Upper lobe of left lung (tissue), 6 donors: ENCODE measurements at regions not wholly inside any gene's neighbourhood (a gene's known extent, or its start where the extent isn't known, plus 50 kb on each side); places are given as distances from the start of the nearest gene placed in this dataset.
"Not testable (repeated sequence)": the region's sequence is repeated elsewhere in the genome, so short reads cannot be mapped to it uniquely, and the experiment has no call there.

Experiments
- ATAC-seq, 2 donors: fragments of 200-7000 bp; cut with Tn5 transposase; one replicate each; pipeline ENCODE4 v1.9.1; 2022; ENCODE audit warnings: mild to moderate bottlenecking in 2 of 2, moderate library complexity in 2 of 2; ENCODE audit not compliant: low FRiP score in 2 of 2
- DNase-seq, 2 donors: peaks; one replicate each; pipeline ENCODE4 v3.0.0-alpha.2; 2019 to 2020
- H3K27ac ChIP-seq, 4 donors: fragments of 200-600 bp; sonication (generic); one replicate each; pipeline ENCODE4 v1.5.1; 2016 to 2019
- H3K27me3 ChIP-seq, 4 donors: fragments of 200-600 bp; sonication (generic); one replicate each; pipeline ENCODE4 v1.5.1; 2017 to 2019
- H3K36me3 ChIP-seq, 4 donors: fragments of 200-600 bp; sonication (generic); one replicate each; pipeline ENCODE4 v1.5.1; 2016 to 2019
- H3K4me1 ChIP-seq, 4 donors: fragments of 200-600 bp; sonication (generic); one replicate each; pipeline ENCODE4 v1.5.1; 2018 to 2019
- H3K4me3 ChIP-seq, 4 donors: fragments of 200-600 bp; sonication (generic); one replicate each; pipeline ENCODE4 v1.5.1; 2017 to 2019; ENCODE audit warnings: mild to moderate bottlenecking in 2 of 4, moderate library complexity in 1 of 4
- H3K9me3 ChIP-seq, 4 donors: fragments of 200-600 bp; sonication (generic); one replicate each; pipeline ENCODE4 v1.5.1; 2018 to 2019
- WGBS, 2 donors: methylation state at CpG; one replicate each; pipeline ENCODE4 v1.1.5; 2017 to 2018; 5-methylcytosine and 5-hydroxymethylcytosine counted together
- donor health status: DM: no; HTN: no; CAD: no; lungs with moderate emphysema.
- donor health status: DM: no; HTN: yes; CAD: no; lungs with severe emphysema.

GRCh38 chr15:22178438-22178837 is 98.1 kb downstream of the OR4M2 start:
- not testable (repeated sequence) for H3K27ac ChIP-seq, H3K9me3 ChIP-seq, DNase-seq, H3K27me3 ChIP-seq, ATAC-seq, H3K4me3 ChIP-seq, H3K4me1 ChIP-seq, H3K36me3 ChIP-seq
- no CpG with 5 or more reads among the region's 1 CpG for WGBS, 2 donors

- H3K36me3 ChIP-seq, H3K4me1 ChIP-seq, H3K27me3 ChIP-seq, H3K27ac ChIP-seq, ATAC-seq, DNase-seq, H3K4me3 ChIP-seq, H3K9me3 ChIP-seq: not testable (repeated sequence)
- no CpG with 5 or more reads among the region's 3 CpGs for WGBS, 2 donors
These were observed 98.7 kb downstream of the OR4M2 start for GRCh38 chr15:22179043-22179442.

GRCh38 chr15:22180611-22181010 is 100.3 kb downstream of the OR4M2 start:
- not testable (repeated sequence) for H3K27ac ChIP-seq, H3K4me1 ChIP-seq, H3K4me3 ChIP-seq, H3K9me3 ChIP-seq, H3K27me3 ChIP-seq, ATAC-seq, DNase-seq, H3K36me3 ChIP-seq
- no CpG with 5 or more reads among the region's 7 CpGs for WGBS, 2 donors

GRCh38 chr15:22184678-22185077 is 104.4 kb downstream of the OR4M2 start:
- H3K27me3 ChIP-seq, ATAC-seq: not testable (repeated sequence)
- WGBS, 2 donors, result no CpG with 5 or more reads among the region's 15 CpGs

GRCh38 chr15:22186846-22187532 is 106.7 kb downstream of the OR4M2 start:
- H3K4me3 ChIP-seq, H3K27ac ChIP-seq, H3K4me1 ChIP-seq, H3K27me3 ChIP-seq, H3K9me3 ChIP-seq, DNase-seq, ATAC-seq, H3K36me3 ChIP-seq: not testable (repeated sequence)
- no CpG with 5 or more reads among the region's 9 CpGs for WGBS, 2 donors

More at GRCh38 chr15:22184678-22185077, 104.4 kb downstream of the OR4M2 start:
- H3K27ac ChIP-seq, H3K9me3 ChIP-seq, H3K36me3 ChIP-seq, DNase-seq, H3K4me3 ChIP-seq, H3K4me1 ChIP-seq: not testable (repeated sequence)

- WGBS, 2 donors, result 50% methylated on average over 1 of the region's 3 CpGs; no CpG with 5 or more reads in 1 of the 2 donors
- not testable (repeated sequence) for H3K27ac ChIP-seq, ATAC-seq, H3K27me3 ChIP-seq, H3K4me3 ChIP-seq, H3K4me1 ChIP-seq, H3K9me3 ChIP-seq, H3K36me3 ChIP-seq
- peak in 1 of 2 donors; percentile 19 for DNase-seq
These were observed 111.5 kb downstream of the OR4M2 start for GRCh38 chr15:22191818-22192217.

- not testable (repeated sequence) for H3K36me3 ChIP-seq, H3K27me3 ChIP-seq, H3K4me1 ChIP-seq, H3K4me3 ChIP-seq, ATAC-seq, H3K27ac ChIP-seq, H3K9me3 ChIP-seq, DNase-seq
- 67% methylated on average over 1 of the region's 7 CpGs; no CpG with 5 or more reads in 1 of the 2 donors for WGBS, 2 donors
These were observed 114.7 kb downstream of the OR4M2 start for GRCh38 chr15:22194739-22195617.

- not testable (repeated sequence) for H3K4me1 ChIP-seq, ATAC-seq, H3K27me3 ChIP-seq, H3K9me3 ChIP-seq, H3K27ac ChIP-seq, DNase-seq, H3K4me3 ChIP-seq, H3K36me3 ChIP-seq
- no CpG with 5 or more reads among the region's 2 CpGs for WGBS, 2 donors
These were observed 116.1 kb downstream of the OR4M2 start for GRCh38 chr15:22196423-22196822.

- H3K9me3 ChIP-seq, H3K36me3 ChIP-seq, H3K27me3 ChIP-seq, DNase-seq, H3K4me3 ChIP-seq, H3K27ac ChIP-seq, H3K4me1 ChIP-seq, ATAC-seq: not testable (repeated sequence)
- WGBS, 2 donors, result no CpG with 5 or more reads among the region's 3 CpGs
These were observed 120.1 kb downstream of the OR4M2 start for GRCh38 chr15:22200417-22200816.

GRCh38 chr15:22201993-22202659 is 121.8 kb downstream of the OR4M2 start:
- H3K4me1 ChIP-seq, H3K4me3 ChIP-seq, H3K36me3 ChIP-seq, H3K27ac ChIP-seq, DNase-seq, ATAC-seq, H3K9me3 ChIP-seq, H3K27me3 ChIP-seq: not testable (repeated sequence)
- no CpG with 5 or more reads among the region's 3 CpGs for WGBS, 2 donors

- ATAC-seq, result peak; percentile 40 to 78
- H3K4me1 ChIP-seq, H3K36me3 ChIP-seq, H3K27ac ChIP-seq, H3K4me3 ChIP-seq, DNase-seq, H3K27me3 ChIP-seq, H3K9me3 ChIP-seq: not testable (repeated sequence)
- WGBS, 2 donors, result no CpG with 5 or more reads among the region's 5 CpGs
These were observed 122.9 kb downstream of the OR4M2 start for GRCh38 chr15:22203208-22203607.

GRCh38 chr15:22209086-22209485 is 128.8 kb downstream of the OR4M2 start:
- not testable (repeated sequence) for H3K27ac ChIP-seq, H3K9me3 ChIP-seq, ATAC-seq, H3K27me3 ChIP-seq, H3K36me3 ChIP-seq, DNase-seq, H3K4me1 ChIP-seq, H3K4me3 ChIP-seq
- no CpG with 5 or more reads among the region's 3 CpGs for WGBS, 2 donors

- peak in 1 of 2 donors; percentile 21 for DNase-seq
- H3K4me1 ChIP-seq, result not testable (repeated sequence)
These were observed 142.3 kb downstream of the OR4M2 start for GRCh38 chr15:22222596-22222995.

More at GRCh38 chr15:22222596-22222995, 142.3 kb downstream of the OR4M2 start:
- not testable (repeated sequence) for ATAC-seq, H3K27me3 ChIP-seq, H3K36me3 ChIP-seq, H3K27ac ChIP-seq, H3K9me3 ChIP-seq, H3K4me3 ChIP-seq
- 76% methylated on average over 10 of the region's 10 CpGs for WGBS, 2 donors
